ENCODE measurements at regions not wholly inside any gene's neighbourhood (a gene's known extent, or its start where the extent isn't known, plus 50 kb on each side); places are given as distances from the start of the nearest gene placed in this dataset.

DNA sequence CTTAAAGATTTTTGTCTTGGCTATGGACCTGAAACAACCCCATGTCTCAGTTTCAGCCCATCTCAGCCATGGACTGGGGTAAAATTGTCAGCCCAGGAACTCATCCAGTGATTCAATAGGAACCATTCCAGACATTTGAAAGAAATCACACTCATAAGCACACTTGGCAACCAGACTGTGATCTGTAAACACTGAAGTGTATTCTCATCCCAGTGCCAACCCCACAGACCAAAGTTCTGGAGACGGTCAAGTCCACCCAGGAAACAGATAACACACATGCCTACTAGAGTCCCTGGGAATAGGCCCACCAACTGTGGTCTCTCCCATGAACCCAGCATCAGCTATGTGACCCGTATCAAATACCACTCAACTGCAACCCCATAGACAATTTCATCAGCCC, 804.6 kb downstream of the TRHDE start:
- DNase-seq (no peak), ATAC-seq (ENCODE audit: poor library complexity) (no peak)
- Histone ChIP-seq H3K27me3 (ENCODE audit: control insufficient read depth in 1 of 2, insufficient read depth in 2 of 2, low read length in 2 of 2) (no peaks in the 10 kb centered on the region), H3K36me3 (ENCODE audit: insufficient read depth, low read length) (no peaks in the 10 kb centered on the region), H3K4me3 (ENCODE audit: low read length) (no peak overlapping the region), H3K27ac (ENCODE audit: low read depth in 1 of 2, low read length in 2 of 2) (no peak overlapping the region), H3K4me1 (ENCODE audit: insufficient read depth, low read length) (no peaks in the 10 kb centered on the region), H3K9me3 (ENCODE audit: control insufficient read depth in 1 of 2, insufficient read depth in 1 of 2, low read length in 2 of 2) (peaks cover 0 to 9% of the 10 kb centered on the region in 2 experiments)
- TF ChIP-seq, protein P1, sequence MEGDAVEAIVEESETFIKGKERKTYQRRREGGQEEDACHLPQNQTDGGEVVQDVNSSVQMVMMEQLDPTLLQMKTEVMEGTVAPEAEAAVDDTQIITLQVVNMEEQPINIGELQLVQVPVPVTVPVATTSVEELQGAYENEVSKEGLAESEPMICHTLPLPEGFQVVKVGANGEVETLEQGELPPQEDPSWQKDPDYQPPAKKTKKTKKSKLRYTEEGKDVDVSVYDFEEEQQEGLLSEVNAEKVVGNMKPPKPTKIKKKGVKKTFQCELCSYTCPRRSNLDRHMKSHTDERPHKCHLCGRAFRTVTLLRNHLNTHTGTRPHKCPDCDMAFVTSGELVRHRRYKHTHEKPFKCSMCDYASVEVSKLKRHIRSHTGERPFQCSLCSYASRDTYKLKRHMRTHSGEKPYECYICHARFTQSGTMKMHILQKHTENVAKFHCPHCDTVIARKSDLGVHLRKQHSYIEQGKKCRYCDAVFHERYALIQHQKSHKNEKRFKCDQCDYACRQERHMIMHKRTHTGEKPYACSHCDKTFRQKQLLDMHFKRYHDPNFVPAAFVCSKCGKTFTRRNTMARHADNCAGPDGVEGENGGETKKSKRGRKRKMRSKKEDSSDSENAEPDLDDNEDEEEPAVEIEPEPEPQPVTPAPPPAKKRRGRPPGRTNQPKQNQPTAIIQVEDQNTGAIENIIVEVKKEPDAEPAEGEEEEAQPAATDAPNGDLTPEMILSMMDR (IDR thresholded peaks at IDR 0.05) = no peak
- no peak overlapping the region for H3K27ac Mint-ChIP-seq
- H3K4me3 Mint-ChIP-seq = no peak overlapping the region
- intact Hi-C loops (cut with DNase I, micrococcal nuclease) = no loop called here
- peaks cover 10% of the 10 kb centered on the region for H3K9me3 Mint-ChIP-seq
- no peaks in the 10 kb centered on the region for H3K27me3 Mint-ChIP-seq
- ChIA-PET POLR2A (no interaction called here), CTCF (no interaction called here)
- H3K36me3 Mint-ChIP-seq (ENCODE audit: low read depth) = no peaks in the 10 kb centered on the region
- no peaks in the 10 kb centered on the region for H3K4me1 Mint-ChIP-seq (ENCODE audit: low read depth)

DNA sequence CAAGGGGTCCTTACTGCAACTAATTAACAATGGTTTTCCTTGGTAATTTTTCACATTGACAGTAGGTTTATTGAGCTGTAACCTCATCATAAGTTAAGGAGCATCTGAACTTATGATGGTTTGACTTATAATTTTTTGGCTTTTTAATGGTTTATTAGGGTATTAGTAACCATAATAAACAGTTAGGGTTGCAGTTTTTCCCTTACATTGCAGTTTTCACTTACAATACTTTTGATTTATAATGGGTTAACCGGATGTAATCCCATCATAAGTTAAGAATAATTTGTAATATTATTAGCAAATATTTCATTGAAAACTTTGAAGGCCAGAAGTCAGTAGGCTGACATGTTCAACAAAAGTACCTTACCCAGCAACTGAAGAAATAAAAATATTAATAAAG, 811.6 kb downstream of the TRHDE start:
- no peaks in the 10 kb centered on the region for H3K4me1 Mint-ChIP-seq (ENCODE audit: low read depth)
- DNase-seq = no peak

DNA sequence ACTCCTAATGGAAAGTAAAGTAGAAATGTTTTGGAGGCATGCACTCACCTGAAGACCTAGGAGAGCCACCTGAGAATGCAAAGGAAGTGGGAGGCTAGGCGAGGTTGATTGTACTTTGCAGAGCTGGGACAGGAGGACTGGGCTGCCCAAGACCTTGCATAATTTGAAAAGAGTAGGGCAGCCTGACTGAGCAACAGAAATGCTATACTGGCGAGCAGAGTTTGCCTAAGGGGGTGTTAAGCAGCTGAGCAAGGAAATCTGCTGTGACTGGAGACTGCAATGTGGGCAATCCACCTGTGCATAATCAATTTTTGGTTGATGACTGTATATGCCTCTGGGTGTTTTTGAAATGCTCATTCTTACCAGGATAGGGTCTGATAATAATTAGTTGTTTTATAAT, 834.1 kb downstream of the TRHDE start:
- intact Hi-C loops (cut with DNase I, micrococcal nuclease) = no loop called here
- Mint-ChIP-seq H3K4me1 (ENCODE audit: low read depth) (no peaks in the 10 kb centered on the region), H3K27me3 (no peaks in the 10 kb centered on the region), H3K9me3 (peaks cover 12% of the 10 kb centered on the region), H3K36me3 (ENCODE audit: low read depth) (no peaks in the 10 kb centered on the region), H3K27ac (no peak overlapping the region), H3K4me3 (no peak overlapping the region)
- ChIA-PET CTCF (no interaction called here), POLR2A (no interaction called here)
- Histone ChIP-seq H3K4me3 (ENCODE audit: low read length) (no peak overlapping the region), H3K27me3 (ENCODE audit: control insufficient read depth in 1 of 2, insufficient read depth in 2 of 2, low read length in 2 of 2) (no peaks in the 10 kb centered on the region), H3K36me3 (ENCODE audit: insufficient read depth, low read length) (no peaks in the 10 kb centered on the region), H3K9me3 (ENCODE audit: control insufficient read depth in 1 of 2, insufficient read depth in 1 of 2, low read length in 2 of 2) (peaks cover 0 to 4% of the 10 kb centered on the region in 2 experiments), H3K27ac (ENCODE audit: low read depth in 1 of 2, low read length in 2 of 2) (no peak overlapping the region), H3K4me1 (ENCODE audit: insufficient read depth, low read length) (no peaks in the 10 kb centered on the region)
- TF ChIP-seq, protein P1 (IDR thresholded peaks at IDR 0.05) = no peak
- DNase-seq (no peak), ATAC-seq (ENCODE audit: poor library complexity) (no peak)

More for the DNA sequence above, 811.6 kb downstream of the TRHDE start:
- no peak overlapping the region for H3K27ac ChIP-seq (ENCODE audit: low read depth in 1 of 2, low read length in 2 of 2)
- H3K27me3 ChIP-seq (ENCODE audit: control insufficient read depth in 1 of 2, insufficient read depth in 2 of 2, low read length in 2 of 2) = no peaks in the 10 kb centered on the region
- H3K27me3 Mint-ChIP-seq = no peaks in the 10 kb centered on the region
- H3K27ac Mint-ChIP-seq = no peak overlapping the region
- H3K36me3 Mint-ChIP-seq (ENCODE audit: low read depth) = no peaks in the 10 kb centered on the region
- intact Hi-C loops (cut with DNase I, micrococcal nuclease) = no loop called here
- no peak overlapping the region for H3K4me3 ChIP-seq (ENCODE audit: low read length)
- no peaks in the 10 kb centered on the region for H3K4me1 ChIP-seq (ENCODE audit: insufficient read depth, low read length)
- no peak overlapping the region for H3K4me3 Mint-ChIP-seq
- TF ChIP-seq, protein P1 (IDR thresholded peaks at IDR 0.05) = no peak
- no peaks in the 10 kb centered on the region for H3K36me3 ChIP-seq (ENCODE audit: insufficient read depth, low read length)
- ATAC-seq (ENCODE audit: poor library complexity) = no peak
- ChIA-PET CTCF (no interaction called here), POLR2A (no interaction called here)
- H3K9me3 ChIP-seq (ENCODE audit: control insufficient read depth in 1 of 2, insufficient read depth in 1 of 2, low read length in 2 of 2) = peaks cover 0 to 9% of the 10 kb centered on the region in 2 experiments
- H3K9me3 Mint-ChIP-seq = peaks cover 20% of the 10 kb centered on the region
